Stimulated activated CD8-positive, alpha-beta memory T cell treated with anti-CD3 and anti-CD28 coated beads, Interleukin-15, amount 100 ng/mL, for 48 hours (primary cell): ENCODE measurements at regions not wholly inside any gene's neighbourhood (a gene's known extent, or its start where the extent isn't known, plus 50 kb on each side); places are given as distances from the start of the nearest gene placed in this dataset.
"Not testable (repeated sequence)": the region's sequence is repeated elsewhere in the genome, so short reads cannot be mapped to it uniquely, and the experiment has no call there.

ENCODE experiments used
- DNase-seq, 2 donors: peaks; one replicate each; pipeline ENCODE4 v3.0.0-alpha.2; 2020; ENCODE audit warnings: low read depth in 2 of 2

DNA sequence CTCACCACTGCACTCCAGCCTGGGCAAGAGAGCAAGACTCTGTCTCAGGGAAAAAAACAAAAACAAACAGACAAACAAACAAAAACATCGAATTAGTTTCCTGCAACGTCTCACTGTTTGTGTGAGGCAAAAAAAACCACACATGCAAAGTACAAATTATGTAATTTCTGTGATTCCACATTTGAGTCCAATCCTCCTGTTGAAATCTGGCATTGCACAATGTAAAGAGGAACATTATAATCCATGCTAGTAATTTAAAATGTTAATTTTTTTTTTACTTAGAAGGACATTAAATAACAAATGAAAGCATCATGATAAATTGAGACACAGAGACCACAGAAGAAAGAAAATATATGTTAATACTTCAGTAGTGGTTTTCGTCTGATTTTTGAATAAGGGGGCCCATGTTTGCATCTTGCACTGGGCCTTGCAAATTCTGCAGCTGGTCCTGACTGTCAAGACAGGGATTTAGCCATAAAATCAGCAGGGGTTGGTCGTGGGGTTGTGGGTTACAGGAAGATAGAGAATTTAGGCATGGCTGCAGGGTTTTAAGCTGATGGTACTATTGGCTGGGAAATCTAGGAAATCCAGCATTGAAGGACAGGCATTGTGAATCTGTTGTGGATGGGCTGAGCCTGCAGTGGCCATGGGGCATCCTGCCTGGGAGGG lies 102.6 kb upstream of the ALDH3B2 start:
- DNase-seq: no peak

DNA sequence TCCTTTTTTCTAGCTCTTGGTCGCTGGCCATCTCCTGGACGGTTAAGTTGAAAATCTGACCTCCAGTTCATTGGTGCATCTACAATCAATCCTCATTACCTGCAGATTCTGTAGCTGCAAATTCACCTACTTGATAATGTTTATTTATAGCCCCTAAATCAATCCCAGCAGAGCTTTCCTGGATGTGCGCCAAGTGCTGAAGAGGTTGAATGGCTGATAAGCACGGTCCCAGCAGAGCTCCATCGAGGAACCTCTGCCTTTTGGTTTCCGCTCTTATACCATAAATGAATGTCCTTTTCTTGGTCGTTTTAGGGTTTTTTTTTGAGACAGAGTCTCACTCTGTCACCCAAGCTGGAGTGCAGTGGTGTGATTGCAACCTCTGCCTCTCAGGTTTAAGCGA lies 99.8 kb upstream of the ALDH3B2 start:
- DNase-seq: not testable (repeated sequence)

DNA sequence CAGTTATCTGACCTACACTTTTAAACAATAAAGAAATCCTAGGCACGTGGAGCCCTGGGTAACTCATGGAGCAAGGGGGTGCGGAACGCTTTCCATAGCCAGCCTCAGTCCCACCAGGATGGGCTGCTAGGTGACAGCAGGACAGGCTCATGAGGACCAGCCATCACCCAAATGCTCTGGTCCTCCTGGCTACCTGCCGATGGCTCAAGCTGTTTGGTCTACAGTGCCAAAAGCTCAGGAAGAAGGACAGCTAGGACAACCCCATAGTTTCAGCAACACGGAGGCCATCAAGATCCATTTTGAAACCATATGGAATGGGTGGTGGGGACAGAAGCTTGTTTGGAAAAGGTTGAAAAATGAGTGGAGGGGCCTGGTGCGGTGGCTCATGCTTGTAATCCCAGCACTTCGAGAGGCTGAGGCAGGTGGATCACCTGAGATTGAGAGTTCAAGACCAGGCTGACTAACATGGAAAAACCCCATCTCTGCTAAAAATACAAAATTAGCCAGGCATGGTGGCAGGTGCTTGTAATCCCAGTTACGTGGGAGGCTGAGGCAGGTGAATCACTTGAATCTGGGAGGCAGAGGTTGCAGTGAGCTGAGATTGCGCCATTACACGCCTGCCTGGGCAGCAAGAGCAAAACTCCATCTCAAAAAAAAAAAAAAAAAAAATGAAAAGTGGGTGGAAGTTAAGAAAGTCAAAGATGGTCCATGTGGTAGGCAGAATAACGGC lies 93.7 kb upstream of the ALDH3B2 start:
- DNase-seq: peak in 1 of 2 donors; percentile 1

DNA sequence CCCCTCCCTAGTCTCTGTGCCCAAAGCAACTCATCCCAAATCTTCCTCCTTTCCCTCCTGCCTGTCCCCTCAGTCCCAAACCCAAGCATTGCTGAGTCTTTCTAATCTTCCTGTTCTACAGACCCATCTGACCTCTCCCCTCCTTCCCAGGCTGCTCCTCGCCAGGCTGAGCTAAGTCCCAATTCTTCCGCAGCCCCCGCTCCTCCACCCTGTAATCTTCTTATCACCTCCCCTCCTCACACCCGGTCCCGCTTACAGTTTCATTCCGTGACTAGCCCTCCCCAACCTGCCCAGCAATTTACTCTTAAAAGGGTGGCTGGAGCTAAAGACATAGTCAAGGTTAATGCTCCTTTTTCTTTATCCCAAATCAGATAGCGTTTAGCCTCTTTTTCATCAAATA lies 86.8 kb upstream of the ALDH3B2 start:
- not testable (repeated sequence) for DNase-seq

DNA sequence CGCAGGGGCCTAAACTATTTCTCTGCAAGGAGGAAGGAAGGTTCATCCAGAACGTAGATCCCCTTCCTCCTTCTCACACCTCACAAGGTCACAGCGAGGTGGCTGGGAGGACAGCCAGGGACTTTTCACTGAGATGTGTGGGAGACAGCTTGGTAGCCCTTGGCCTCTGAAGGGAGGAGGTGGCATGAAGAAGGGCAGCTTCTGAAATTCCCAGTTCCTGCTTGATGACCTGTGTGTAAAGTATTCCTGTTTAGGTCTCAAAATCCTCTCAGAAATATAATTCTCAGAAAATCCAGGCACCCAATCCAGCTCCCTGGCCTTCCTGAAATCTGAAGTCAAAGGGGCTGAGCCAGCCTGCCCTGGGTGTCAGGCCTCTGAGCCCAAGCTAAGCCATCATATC lies 84.9 kb upstream of the ALDH3B2 start:
- DNase-seq: not testable (repeated sequence)

DNA sequence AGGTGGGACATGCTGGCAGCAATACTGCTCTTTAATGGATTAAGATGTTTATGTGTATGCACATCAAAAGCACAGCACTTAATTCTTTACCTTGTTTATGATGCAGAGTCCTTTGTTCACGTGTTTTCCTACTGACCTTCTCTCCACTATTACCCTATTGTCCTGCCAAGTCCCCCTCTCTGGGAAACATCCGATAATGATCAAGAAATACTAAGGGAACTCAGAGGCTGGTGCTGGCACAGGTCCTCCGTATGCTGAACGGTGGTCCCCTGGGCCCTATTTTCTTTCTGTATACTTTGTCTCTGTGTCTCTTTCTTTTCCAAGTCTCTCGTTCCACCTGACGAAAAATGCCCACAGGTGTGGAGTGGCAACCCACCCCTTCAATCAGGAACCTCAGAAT lies 84.0 kb upstream of the ALDH3B2 start:
- DNase-seq: not testable (repeated sequence)

DNA sequence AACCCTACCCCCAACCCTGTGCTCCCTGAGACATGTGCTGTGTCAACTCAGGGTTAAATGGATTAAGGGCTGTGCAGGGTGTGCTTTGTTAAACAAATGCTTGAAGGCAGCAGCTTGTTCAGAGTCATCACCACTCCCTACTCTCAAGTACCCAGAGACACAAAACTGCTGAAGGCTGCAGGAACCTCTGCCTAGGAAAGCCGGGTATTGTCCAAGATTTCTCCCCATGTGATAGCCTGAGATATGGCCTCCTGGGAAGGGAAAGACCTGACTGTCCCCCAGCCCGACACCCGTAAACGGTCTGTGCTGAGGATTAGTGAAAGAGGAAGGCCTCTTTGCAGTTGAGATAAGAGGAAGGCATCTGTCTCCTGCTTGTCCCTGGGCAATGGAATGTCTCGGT lies 83.6 kb upstream of the ALDH3B2 start:
- not testable (repeated sequence) for DNase-seq

DNA sequence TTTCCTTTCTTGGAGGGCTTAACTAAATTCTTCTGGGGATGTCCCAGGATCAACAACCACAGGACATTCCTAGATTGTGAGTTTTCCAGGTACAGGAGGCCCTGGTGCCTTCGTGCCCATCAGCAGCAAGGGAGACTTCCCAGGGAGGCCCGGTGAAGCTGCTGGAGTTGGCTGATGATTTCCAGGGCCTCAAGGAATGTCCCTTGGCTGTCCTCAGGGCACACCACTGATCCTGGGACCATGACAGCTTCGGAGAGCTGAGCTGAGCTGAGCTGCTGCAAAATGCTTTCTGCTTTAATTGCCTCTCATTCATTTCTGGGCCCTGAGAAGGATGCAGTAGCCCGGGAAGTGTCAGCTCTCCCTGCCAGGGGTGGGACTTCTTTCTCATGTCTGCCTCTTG lies 79.4 kb upstream of the ALDH3B2 start:
- DNase-seq: not testable (repeated sequence)

DNA sequence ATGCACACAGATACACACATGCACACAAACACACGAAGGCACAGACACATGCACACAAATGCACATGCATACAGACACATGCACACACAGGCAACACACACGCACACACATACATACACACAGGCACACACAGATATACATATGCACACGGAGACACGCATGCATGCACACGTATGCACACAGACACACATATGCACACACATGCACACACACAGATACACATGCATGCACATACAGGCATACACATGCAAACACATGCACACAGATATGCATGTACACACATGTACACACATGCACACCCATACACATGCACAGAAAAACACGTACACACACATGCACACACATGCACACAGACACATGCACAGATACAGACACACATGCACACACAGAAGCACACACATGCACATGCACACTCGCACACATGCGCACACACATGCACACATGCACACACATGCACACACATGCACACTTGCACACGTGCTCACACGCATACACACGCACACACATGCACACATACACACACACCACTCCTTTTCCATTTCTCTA lies 70.8 kb upstream of the ALDH3B2 start:
- no peak for DNase-seq

DNA sequence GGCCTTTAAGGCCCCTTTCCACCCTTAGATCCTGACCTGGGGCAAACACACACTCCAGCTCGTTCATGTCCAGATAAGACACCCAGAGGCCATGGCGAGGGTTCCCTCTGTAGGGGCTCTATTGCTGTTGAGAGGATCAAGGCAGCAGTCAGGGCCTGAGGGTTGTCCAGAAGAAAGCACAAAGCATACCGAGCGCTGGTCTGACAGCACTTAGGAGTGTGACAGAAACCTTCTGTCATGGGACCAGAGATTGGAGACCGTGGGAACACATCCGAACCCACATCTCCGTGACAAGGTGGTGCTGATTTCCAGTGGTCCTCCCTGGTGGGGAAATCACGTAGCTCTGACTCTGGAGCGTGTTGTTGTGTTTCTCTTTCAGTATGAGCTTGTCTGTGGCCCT lies 69.8 kb upstream of the ALDH3B2 start:
- DNase-seq: not testable (repeated sequence)

DNA sequence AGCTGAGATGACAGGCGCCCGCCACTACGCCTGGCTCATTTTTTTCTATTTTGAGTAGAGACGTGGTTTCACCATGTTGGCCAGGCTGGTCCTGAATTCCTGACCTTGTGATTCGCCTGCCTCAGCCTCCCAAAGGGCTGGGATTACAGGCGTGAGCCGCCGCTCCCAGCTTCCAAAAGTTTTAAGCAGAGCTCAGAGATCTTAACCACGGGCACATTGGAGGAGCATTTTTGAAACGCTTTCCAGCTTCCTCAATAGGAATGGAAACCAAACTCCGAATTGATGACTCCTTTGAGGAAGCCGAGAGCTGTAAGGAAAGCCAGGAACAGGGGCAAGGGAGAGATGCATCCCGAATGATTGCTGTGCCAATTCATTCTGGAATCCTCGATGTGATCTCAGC lies 63.8 kb upstream of the ALDH3B2 start:
- not testable (repeated sequence) for DNase-seq

DNA sequence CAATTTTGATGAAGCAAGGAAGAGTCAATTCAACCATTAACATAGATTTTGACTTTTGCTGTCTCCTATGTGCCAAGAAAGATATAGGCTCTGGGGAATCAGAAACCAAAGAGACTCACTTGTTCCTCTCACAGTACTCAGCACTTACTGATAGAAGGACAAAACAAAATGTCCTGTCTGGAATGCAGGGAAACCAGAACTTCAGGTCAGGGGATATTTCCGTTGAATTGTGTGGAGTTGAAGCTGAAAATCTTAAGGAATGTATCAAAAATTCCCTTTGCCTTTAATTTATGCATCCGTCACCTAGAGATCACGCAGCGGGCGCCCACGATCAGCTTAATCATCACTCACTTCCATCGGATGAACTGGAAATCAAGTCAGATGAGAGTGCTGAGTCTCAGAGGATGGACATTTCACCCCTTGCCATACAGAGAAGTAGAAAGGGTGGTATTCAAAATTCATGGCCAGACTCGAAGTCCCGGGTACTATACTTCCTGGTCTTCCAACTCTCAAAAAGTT lies 63.2 kb upstream of the ALDH3B2 start:
- not testable (repeated sequence) for DNase-seq

DNA sequence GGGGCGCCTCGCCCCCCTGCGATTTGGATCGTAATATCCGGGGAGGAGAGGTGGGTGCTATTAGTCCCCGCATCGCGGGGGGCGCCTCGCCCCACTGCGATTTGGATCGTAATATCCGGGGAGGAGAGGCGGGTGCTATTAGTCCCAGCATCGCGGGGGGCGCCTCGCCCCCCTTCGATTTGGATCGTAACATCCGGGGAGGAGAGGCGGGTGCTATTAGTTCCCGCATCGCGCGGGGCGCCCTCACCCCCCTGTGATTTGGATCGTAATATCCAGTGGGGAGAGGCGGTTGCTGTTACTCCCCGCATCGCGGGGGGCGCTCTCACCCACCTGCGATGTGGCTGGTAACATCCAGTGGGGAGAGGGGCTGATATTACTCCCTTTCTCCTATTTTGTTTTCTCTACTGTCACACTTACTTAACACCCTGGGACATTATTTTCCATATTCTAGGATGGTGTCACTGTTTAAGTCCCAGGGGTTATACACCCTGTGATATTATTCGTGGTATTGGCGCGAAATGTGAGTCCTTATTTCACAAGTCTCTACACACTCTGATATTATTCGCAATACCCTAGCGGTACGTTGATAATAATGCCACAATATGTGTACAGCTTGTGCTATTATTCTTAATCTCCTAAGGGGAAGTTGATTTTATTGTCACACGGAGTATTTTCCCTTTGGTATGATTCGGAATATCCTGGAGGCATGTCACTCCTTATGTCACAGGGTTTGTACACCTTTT lies 57.8 kb upstream of the ALDH3B2 start:
- DNase-seq: peak; percentile 14 to 34

DNA sequence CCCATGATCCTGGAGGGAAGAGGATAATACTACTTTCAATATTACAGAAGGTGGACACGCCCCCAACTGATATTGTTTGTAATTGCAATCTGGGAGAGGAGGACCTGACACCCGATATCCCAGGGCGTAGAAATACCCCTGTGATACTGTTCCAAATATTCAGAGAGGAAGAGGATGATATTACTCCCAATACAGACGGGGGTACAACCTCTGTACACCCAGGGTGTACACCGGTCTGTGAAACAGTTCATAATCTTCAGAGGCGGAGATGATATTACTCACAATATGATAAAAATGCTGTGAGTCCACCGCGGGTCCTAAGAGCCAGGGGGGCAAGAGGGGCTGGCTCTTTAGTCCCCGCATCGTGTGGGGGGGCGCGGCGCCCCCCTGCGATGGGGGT lies 57.2 kb upstream of the ALDH3B2 start:
- no peak for DNase-seq

DNA sequence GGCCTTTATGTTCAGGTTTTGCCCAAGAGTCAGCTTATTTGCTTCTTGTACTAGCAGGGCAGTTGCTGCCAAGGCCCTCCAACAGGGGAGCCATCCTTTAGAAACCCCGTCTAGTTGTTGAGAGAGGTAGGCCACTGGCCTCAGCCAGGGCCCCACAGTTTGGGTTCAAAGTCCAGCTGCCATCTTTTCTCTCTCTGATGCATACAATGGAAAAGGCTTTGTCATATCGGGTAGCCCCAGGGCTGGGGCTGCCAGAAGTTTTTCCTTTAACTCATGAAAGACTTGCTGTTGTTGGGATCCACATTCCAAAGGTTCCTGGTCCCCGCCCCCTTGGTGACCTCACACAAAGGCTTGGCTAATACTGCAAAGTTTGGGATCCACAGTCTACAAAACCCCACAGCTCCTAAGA lies 53.7 kb upstream of the ALDH3B2 start:
- DNase-seq: not testable (repeated sequence)

DNA sequence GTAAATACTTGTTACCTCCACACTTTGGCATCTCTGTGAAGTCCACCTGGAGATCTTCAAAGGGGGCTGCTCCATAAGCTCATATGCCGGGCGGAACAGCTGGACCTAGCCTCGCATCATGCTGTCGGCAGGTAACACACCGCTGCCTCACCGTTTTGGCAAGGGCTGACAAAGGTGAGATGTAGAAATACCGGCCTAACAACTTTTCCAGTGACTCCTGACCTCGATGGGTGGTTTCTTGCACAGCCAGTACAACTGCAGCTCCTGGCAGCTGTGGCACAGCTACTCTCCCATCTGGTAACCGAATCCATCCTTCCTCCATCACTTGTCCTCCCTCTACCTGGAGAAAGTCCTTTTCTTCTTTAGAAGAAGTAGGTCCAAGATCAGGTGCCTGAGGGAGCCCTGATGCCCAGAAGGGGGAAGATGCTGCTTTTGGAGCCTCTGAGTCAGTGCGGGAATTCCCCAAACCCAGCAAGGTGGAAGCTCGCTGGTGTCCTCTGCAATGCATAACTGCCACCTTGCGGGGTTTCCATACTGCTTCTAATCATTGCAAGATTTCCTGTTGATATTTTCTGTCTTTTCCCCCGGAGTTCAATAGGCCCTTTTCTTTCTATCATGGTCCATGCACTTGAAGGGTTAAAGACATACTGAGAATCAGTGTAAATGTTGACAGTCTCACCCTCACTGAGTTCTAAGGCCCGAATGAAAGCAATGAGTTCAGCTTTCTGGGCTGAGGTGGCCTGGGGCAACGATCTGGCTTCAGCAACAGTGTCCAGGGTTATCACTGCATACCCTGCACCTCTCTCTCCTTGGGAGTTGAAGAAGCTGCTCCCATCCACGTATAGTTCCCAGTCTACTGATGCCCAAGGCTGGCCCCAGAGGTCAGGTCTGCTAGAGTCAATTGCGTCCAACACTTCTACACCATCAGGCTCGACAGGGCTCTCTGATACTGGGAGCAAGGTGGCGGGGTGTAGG lies 52.9 kb upstream of the ALDH3B2 start:
- peak; percentile 8 to 32 for DNase-seq
